H1 (cell line): ENCODE measurements at regions not wholly inside any gene's neighbourhood (a gene's known extent, or its start where the extent isn't known, plus 50 kb on each side); places are given as distances from the start of the nearest gene placed in this dataset.

Experiments
- ATF3 ChIP-seq: IDR thresholded peaks from 2 replicates; pipeline ENCODE4 v1.6.1; 2011; ENCODE audit warnings: low read depth, mild to moderate bottlenecking, low read length; ENCODE audit not compliant: insufficient read depth
- BCL11A ChIP-seq, 2 experiments: IDR thresholded peaks; one replicate each; pipeline ENCODE4 v1.6.1; 2011; ENCODE audit warnings: low read depth in 2 of 2, low read length in 2 of 2, mild to moderate bottlenecking in 2 of 2
- CBX5 ChIP-seq: fragments of 300-800, 300-1000 bp; sonication (generic); IDR thresholded peaks from 2 replicates; pipeline ENCODE4 v1.7.1; 2016; ENCODE audit warnings: antibody characterized with exemption, low read length, low read depth
- CEBPB ChIP-seq: IDR thresholded peaks from 2 replicates; pipeline ENCODE4 v1.6.1; 2012; ENCODE audit warnings: low read depth, low read length
- CREB1 ChIP-seq: IDR thresholded peaks from 2 replicates; pipeline ENCODE4 v1.6.1; 2012; ENCODE audit warnings: inconsistent platforms
- CTCF ChIP-seq, 3 experiments: IDR thresholded peaks; 1 replicate in 2 of 3; 2 replicates in 1 of 3; pipeline versions ENCODE4 v1.5.1 to v1.6.1; 2011; ENCODE audit warnings: low read length in 3 of 3, mild to moderate bottlenecking in 3 of 3, inconsistent platforms in 2 of 3, low read depth in 1 of 3, moderate library complexity in 1 of 3; ENCODE audit not compliant: insufficient read depth in 1 of 3; ENCODE audit errors: control extremely low read depth in 1 of 3
- E2F6 ChIP-seq: IDR thresholded peaks from 2 replicates; pipeline ENCODE4 v1.6.1; 2012; ENCODE audit warnings: inconsistent platforms
- HDAC6 ChIP-seq: IDR thresholded peaks from one replicate; pipeline ENCODE4 v1.7.1; 2012; ENCODE audit warnings: low read depth, mild to moderate bottlenecking, inconsistent platforms, low read length, moderate library complexity
- JUND ChIP-seq: IDR thresholded peaks from 2 replicates; pipeline ENCODE4 v1.6.1; 2011; ENCODE audit warnings: mild to moderate bottlenecking, improper control_type of control experiment, low read length
- NRF1 ChIP-seq: IDR thresholded peaks from 2 replicates; pipeline ENCODE4 v1.6.1; 2011; ENCODE audit warnings: mild to moderate bottlenecking, low read depth, low read length, improper control_type of control experiment
- POLR2A ChIP-seq, 2 experiments: IDR thresholded peaks; 1 replicate in 1 of 2; 2 replicates in 1 of 2; pipeline ENCODE4 v1.6.1; 2011; ENCODE audit warnings: low read depth in 2 of 2, low read length in 2 of 2, mild to moderate bottlenecking in 2 of 2; ENCODE audit errors: control extremely low read depth in 1 of 2
- RFX5 ChIP-seq: IDR thresholded peaks from 2 replicates; pipeline ENCODE4 v1.6.1; 2011; ENCODE audit warnings: low read depth, low read length, improper control_type of control experiment, borderline replicate concordance
- SP1 ChIP-seq: IDR thresholded peaks from 2 replicates; pipeline ENCODE4 v1.6.1; 2011; ENCODE audit warnings: low read depth, low read length

- TF ChIP-seq NRF1: no peak
- TF ChIP-seq E2F6: no peak
- no peak for TF ChIP-seq POLR2A (IDR thresholded peaks at IDR 0.05; ENCODE audit: control extremely low read depth in 1 of 2, low read depth in 2 of 2, low read length in 2 of 2)
- TF ChIP-seq CBX5: no peak
- no peak for TF ChIP-seq CTCF (IDR thresholded peaks at IDR 0.05; ENCODE audit: control extremely low read depth in 1 of 3, insufficient read depth in 1 of 3, low read depth in 1 of 3, low read length in 3 of 3)
- TF ChIP-seq HDAC6: no peak
- TF ChIP-seq JUND: no peak
- no peak for TF ChIP-seq RFX5
- TF ChIP-seq ATF3: no peak
- TF ChIP-seq CREB1: no peak
- no peak for TF ChIP-seq CEBPB
- TF ChIP-seq SP1: no peak
- TF ChIP-seq BCL11A (IDR thresholded peaks at IDR 0.05; ENCODE audit: low read depth in 2 of 2, low read length in 2 of 2): no peak
Observed at GRCh38 chr12:86727160-86727559, 471.0 kb upstream of the MGAT4C start.
